Amygdala (tissue), 56 donors: ENCODE measurements at regions not wholly inside any gene's neighbourhood (a gene's known extent, or its start where the extent isn't known, plus 50 kb on each side); places are given as distances from the start of the nearest gene placed in this dataset.

Experiments used
- DNase-seq, 56 donors: peaks; one replicate each; lab custom pipeline; 2025; lab: John Stamatoyannopoulos, UW

- no peak for DNase-seq
Observed at GRCh38 chr9:13725516-13725915, 446.0 kb upstream of the MPDZ start.

GRCh38 chr9:13721481-13722235 lies 442.2 kb upstream of the MPDZ start:
- no peak for DNase-seq

- DNase-seq, result peak in 2 of 56 donors; percentile 1 to 28
Observed at GRCh38 chr9:13719981-13720676, 440.6 kb upstream of the MPDZ start.

- DNase-seq, result no peak
Observed at GRCh38 chr9:13719446-13719845, 440.0 kb upstream of the MPDZ start.

GRCh38 chr9:13718539-13718938 lies 439.0 kb upstream of the MPDZ start:
- no peak for DNase-seq

- no peak for DNase-seq
Observed at GRCh38 chr9:13718086-13718485, 438.6 kb upstream of the MPDZ start.

DNA sequence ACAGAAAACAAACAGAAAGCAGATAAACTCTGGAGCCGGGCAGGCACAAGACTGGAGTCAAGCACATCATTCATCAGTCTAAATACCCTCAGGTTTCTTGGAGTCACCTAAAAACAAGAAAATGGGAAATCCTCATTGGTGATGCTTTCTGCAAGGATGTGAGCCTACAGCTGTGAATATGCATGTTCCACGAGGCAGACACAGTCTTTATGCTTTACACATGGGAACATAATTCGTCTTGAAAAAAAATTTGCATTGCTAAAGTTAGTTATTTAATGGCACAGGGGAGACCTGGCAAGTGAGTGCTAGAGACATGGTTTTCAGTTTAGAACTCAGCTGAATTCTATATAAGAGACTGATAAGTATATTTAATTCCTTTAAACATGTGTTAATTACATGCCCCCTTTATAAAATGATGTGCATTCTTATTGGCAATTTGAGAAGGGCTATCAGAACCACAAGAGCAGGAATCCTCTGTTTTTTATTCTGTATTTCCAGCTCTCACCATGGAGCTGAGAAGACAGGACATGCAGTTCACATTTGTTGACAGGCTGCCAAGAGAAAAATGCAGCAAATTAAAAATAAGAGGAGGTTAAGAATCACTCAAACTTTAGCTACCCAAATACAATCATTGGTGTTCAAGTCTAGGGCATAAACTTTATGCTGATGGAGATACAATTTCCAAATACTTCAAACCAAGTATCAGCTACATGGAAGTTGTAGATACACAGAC lies 438.0 kb upstream of the MPDZ start:
- DNase-seq, result no peak

DNA sequence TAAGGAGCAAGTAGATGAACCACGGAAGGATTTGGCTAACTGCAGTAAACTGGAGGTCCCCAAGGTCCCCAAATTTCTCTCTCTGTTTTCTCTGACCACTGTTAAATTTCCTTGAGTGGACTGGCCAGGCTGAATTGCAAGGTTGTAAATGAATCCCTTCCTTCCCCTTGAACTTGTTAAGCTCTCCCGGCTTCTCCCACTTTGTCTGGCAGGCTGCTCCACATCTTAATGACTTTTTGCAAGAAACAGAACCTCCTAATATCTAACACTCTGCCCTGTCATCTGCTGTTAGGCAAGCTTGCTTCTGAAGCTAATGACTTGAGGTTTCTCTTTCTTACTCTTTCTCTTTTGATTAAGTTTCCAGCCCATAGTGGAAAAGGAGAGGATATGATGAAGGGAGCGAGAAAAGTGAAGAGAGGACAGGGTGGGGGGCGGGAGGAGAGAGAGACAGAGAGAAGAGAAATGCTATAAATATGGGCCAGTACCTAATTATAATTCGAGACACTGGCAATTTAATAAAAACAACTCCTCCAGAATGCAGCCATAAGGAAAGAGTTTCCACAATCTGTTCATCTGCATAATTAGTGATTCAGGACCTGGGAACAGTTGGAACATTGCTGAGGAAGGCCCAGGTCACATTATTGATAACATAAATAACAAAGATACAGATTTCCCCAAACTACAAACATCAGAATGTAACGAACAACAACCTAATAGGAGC lies 437.3 kb upstream of the MPDZ start:
- DNase-seq, result no peak

GRCh38 chr9:13716090-13716489 lies 436.6 kb upstream of the MPDZ start:
- DNase-seq, result no peak

GRCh38 chr9:13715430-13715829 lies 435.9 kb upstream of the MPDZ start:
- no peak for DNase-seq

DNA sequence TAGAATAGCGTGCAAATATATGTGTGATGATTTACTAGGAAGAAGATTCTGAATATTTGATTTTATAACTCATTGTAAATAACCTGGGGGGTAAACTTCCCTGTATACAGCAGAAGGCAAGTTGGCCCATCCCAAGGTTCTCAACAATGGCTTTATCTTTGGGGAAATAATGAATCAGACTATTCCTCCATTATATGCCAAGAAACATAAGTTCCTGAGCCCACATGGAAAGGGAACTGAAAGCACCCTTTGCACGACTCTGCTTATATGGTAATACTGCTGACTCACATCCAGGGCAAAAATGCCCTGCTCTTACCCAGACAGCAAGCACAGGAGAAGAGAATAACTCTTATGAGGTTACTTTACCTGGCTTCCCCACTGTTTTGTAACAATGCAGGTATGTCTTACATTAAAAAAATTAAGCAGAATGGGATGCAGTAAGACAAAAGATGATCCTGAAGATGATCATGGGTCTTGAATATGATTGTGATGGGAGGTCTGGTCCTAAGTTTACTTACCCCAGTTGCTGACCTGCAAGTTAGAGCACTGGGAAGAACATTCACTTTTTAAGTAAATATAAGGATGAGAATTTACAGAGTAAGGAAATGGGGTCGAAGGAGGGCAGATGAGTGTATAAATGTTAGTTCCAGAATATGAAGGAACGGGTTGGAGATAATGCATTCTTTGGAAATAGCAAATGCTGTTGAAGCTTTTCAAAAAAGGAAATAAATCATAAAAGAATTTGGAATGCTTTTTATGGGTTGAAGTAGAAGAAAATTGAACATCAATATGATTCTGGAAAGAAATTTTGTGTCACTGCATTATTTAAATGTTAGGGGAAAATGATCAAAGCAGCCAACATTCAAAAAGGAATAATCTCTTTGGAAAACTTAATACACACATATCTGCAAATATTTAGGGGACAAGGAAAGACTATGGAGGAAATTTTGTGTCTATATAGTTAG lies 428.4 kb upstream of the MPDZ start:
- DNase-seq, result no peak

DNA sequence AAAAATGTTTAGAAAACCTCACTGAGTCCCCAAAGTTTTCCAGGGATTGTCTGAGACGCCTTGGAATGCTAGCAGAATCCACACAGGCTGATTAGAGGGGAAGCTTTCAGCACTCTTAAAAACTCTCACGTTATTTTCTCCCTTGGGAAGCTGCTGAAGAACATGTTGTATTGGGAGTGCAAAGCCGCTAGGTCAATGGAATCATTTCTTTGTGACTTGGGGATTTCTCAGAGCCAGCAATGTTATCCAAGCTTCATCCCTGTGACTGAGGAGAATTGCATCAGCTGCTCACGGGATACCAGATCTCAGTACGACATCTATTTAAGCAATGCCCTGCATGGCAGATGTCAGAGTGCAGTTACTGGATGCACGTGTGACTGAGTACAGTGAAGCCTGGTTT lies 426.4 kb upstream of the MPDZ start:
- no peak for DNase-seq

- DNase-seq, result no peak
Observed at GRCh38 chr9:13705373-13705772, 425.9 kb upstream of the MPDZ start.

DNA sequence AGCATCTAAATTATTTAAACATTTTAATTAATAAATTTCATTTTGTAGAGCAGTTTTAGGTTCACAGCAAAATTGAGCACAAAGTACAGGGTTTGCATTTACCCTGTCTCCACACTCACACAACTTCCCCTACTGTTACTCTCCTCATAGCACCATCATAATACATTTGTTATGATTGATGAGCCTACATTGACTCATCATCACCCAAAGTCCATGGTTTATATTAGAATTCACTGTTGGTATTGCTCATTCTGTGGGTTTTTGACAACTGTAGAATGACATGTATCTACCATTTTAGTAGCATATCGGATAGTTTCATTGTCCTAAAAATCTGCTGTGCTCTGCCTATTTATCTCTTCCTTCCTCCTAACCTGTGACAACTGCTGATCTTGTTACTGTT lies 411.1 kb upstream of the MPDZ start:
- no peak for DNase-seq

- no peak for DNase-seq
Observed at GRCh38 chr9:13689925-13690324, 410.4 kb upstream of the MPDZ start.

- DNase-seq, result peak in 12 of 56 donors; percentile 1 to 45 (median 8)
Observed at GRCh38 chr9:13688990-13689600, 409.6 kb upstream of the MPDZ start.

DNA sequence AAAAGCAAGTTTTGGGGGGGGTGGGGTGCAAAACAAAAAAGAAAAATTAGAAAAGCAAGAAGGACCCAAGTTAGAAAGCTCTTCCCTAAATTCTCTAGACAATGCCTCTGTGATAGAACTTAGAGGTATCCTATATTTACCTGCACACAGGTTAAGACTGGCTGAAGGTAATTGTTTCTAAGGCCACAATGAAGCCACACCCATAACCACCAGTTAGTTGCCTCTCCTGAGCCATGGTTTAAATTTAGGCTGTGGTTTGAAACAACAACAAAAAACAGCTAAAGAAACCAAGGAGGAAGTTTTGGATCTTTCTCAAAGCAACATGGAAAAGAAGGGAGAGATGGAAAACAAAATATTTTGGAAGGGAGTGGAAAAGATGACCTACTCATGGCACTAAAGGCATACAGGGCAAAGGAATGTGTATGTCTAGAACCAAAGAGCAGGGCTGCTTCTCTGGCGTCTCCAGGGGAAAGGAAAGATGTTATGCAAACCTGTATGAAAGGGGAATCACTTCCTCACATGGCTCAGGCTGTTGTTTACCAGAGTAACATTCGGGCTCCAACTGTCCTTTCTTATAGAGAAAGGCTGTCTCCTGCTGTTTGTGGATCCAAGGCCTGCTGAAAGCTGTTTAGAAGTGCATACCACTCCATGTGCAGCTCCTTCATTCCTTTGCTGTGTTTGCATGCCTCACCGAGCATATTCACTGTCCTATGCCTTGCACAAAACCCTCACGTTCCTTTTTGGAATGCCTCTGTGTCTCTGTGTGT lies 408.9 kb upstream of the MPDZ start:
- DNase-seq, result peak in 1 of 56 donors; percentile 22

DNA sequence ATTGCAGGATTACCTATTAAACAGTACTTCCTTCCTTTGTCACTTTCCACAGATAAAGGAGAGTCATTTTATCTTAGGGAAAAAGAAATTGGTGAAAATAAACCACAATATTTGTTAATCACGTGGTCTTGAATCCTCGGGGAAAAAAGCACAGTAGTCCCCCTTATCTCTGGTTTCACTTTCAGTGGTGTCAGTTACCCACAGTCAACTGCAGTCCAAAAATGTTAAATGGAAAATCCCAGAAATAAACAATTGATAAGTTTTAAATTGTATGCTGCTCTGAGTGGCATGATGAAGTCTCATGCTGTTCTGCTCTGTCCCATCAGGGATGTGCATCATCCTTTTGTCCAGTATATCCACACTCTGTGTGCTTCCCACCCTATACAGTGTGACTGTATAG lies 405.2 kb upstream of the MPDZ start:
- no peak for DNase-seq
